NCI-H128 (cell line): ENCODE measurements at regions not wholly inside any gene's neighbourhood (a gene's known extent, or its start where the extent isn't known, plus 50 kb on each side); places are given as distances from the start of the nearest gene placed in this dataset.

Experiments used
- DNase-seq: peaks from one replicate; lab custom pipeline; 2025; ENCODE audit not compliant: unreplicated experiment; lab: John Stamatoyannopoulos, UW

- DNase-seq = no peak
These were observed 267.2 kb downstream of the PARN start for GRCh38 chr16:14362774-14363371.

- DNase-seq = no peak
These were observed 269.6 kb downstream of the PARN start for GRCh38 chr16:14360326-14361037.

- DNase-seq = no peak
These were observed 271.3 kb downstream of the PARN start for GRCh38 chr16:14358697-14359305.

- no peak for DNase-seq
These were observed 272.7 kb downstream of the PARN start for GRCh38 chr16:14357328-14357727.

- DNase-seq = no peak
These were observed 274.0 kb downstream of the PARN start for GRCh38 chr16:14356064-14356463.

GRCh38 chr16:14354561-14355351 is 275.3 kb downstream of the PARN start:
- no peak for DNase-seq

- DNase-seq = no peak
These were observed 276.7 kb downstream of the PARN start for GRCh38 chr16:14353340-14353739.

GRCh38 chr16:14351647-14352046 is 278.4 kb downstream of the PARN start:
- no peak for DNase-seq

GRCh38 chr16:14350626-14351025 is 279.4 kb downstream of the PARN start:
- DNase-seq = no peak

- no peak for DNase-seq
These were observed 279.0 kb downstream of the MRTFB start for GRCh38 chr16:14350081-14350480.

- DNase-seq = no peak
These were observed 276.6 kb downstream of the MRTFB start for GRCh38 chr16:14347706-14348105.

GRCh38 chr16:14346278-14347142 is 275.4 kb downstream of the MRTFB start:
- DNase-seq = no peak

GRCh38 chr16:14345512-14346115 is 274.5 kb downstream of the MRTFB start:
- DNase-seq = no peak

GRCh38 chr16:14344945-14345344 is 273.8 kb downstream of the MRTFB start:
- no peak for DNase-seq

- no peak for DNase-seq
These were observed 273.2 kb downstream of the MRTFB start for GRCh38 chr16:14344292-14344691.

GRCh38 chr16:14341324-14342225 is 270.5 kb downstream of the MRTFB start:
- no peak for DNase-seq

- no peak for DNase-seq
These were observed 268.6 kb downstream of the MRTFB start for GRCh38 chr16:14339694-14340093.

- DNase-seq = no peak
These were observed 267.9 kb downstream of the MRTFB start for GRCh38 chr16:14338969-14339368.

- DNase-seq = no peak
These were observed 267.1 kb downstream of the MRTFB start for GRCh38 chr16:14338236-14338635.
